Fibroblast of the aortic adventitia (primary cell): ENCODE measurements at regions not wholly inside any gene's neighbourhood (a gene's known extent, or its start where the extent isn't known, plus 50 kb on each side); places are given as distances from the start of the nearest gene placed in this dataset.

ENCODE experiments used
- DNase-seq: peaks from one replicate; pipeline ENCODE4 v3.0.0-alpha.2; 2010; ENCODE audit warnings: low read depth
- H3K4me3 ChIP-seq: 2 replicates; pipeline ENCODE4 v1.5.1; 2011; ENCODE audit warnings: low read depth, mild to moderate bottlenecking, control low read depth, low read length, moderate library complexity
- CTCF ChIP-seq: IDR thresholded peaks from 2 replicates; pipeline ENCODE4 v1.5.1; 2011; ENCODE audit warnings: mild to moderate bottlenecking, low read length, control low read depth, inconsistent platforms; ENCODE audit not compliant: insufficient read depth

DNA sequence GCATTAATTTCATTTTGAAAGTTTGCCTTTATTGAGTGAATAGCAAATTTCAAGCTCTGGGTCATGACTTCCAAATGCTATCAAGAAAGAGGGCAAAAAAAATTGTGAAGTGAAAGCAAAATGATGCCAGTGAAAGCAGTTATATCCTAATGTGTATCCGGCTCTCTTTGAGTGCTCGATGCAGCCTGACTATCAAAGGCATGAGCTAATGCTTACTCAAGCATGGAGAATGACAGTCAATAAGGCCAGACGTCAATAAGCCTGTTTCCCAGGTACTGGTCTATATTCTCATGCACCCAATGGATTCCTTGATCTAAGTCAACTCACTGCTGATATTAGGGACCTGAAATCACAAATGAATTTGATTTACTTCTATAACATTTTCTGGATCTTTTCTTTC lies 435.5 kb downstream of the CAAP1 start:
- TF ChIP-seq CTCF = no peak
- no peak for DNase-seq
- H3K4me3 ChIP-seq = no peak overlapping the region

DNA sequence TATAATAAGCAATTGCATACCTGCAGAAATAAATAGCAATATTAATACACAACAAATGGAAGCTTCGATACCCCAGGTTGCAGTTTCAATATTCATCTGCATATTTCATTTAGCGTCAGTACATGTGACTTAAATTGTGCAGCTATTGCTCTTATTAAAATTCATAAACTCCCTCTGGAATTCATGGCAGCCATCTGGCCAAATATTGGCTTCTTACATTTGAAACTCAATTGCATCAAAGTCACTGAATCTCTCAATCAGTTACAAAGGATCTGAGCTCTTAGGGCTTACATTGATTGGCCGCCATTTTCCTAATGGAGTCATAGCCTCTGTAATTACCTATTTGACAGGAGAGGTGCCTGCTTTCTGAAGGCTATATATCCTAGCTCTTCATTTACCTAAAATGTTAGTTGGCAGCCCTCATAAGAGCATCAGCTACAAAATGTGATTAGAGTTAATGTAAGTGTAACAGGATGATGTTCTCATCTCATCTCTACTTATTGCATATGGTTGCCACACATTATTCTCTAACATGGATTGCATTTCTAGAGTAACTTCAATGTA lies 453.5 kb downstream of the CAAP1 start:
- DNase-seq = no peak
- TF ChIP-seq CTCF = no peak

DNA sequence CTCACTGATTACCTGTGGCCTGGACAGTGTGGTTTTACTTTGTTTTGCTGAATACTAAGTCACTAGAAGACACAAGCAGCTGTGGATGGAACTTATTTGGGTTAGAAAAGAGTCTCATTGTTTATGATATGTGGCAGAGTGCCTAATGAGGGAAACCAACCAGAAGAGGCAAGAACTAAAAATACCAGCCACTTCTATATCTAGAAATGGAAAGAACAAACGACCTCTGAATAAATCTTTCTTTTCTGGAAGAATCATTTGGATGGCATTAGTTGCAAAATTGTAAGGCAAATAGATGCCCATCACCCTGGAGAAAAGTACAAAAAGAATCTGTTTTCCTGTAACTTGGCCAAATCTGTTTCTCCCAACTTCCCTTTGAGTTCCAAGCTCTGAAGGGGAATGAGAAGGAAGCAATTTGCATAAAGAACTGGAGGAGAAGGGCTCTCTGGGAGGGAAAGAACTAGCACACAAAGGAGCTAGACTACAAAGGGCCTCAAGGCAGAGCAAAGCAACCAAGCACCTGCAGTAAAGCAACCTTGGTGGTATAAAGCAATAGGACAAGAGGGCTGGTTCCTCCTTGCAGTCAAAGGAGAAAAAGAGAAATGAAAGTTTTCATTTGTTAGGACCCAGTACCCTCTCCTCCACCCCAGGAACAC lies 455.4 kb downstream of the CAAP1 start:
- no peak for TF ChIP-seq CTCF
- DNase-seq = no peak
- no peak overlapping the region for H3K4me3 ChIP-seq

More for the DNA sequence above, 453.5 kb downstream of the CAAP1 start:
- H3K4me3 ChIP-seq = no peak overlapping the region

- no peak overlapping the region for H3K4me3 ChIP-seq
- DNase-seq = no peak
- no peak for TF ChIP-seq CTCF
Measured at GRCh38 chr9:26426551-26427131, 466.0 kb downstream of the CAAP1 start.

DNA sequence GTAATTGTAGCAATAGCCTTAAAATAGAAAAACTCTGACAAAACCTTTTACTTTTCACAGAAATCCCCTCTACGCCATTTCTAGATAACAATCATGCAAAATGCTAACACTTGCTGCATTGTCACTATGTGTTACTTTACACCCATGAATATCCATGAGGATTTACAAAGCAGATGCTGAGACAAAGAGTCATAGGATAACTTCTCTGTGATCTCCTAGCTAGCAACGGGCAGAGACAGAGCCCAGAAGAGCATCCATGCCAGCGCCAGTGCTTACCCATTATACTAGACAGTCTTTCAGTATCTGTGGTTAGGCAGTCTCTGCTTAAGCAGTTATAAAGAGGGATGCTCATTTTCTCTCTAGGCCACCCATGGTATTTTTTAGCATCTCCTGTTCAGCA lies 474.1 kb downstream of the CAAP1 start:
- H3K4me3 ChIP-seq = no peak overlapping the region
- no peak for DNase-seq
- no peak for TF ChIP-seq CTCF

DNA sequence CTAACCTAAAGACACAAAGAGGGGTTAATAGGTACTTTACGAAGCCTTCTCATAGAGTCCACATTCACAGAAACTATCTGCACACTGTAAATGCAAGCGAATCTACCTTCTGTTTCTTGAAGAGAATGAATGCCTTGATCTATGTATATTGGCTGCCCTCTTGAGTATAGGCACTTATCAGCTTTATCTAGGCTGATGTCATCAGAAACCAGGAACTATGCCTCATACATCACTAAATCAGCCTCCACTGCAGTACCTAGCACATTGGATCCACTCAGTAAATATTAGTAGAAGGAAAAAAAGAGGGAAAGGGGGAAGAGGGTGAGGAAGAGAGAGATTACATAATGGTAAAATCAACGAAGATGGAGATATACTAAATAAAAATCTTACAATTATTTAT lies 477.1 kb downstream of the CAAP1 start:
- TF ChIP-seq CTCF = no peak
- no peak for DNase-seq
- H3K4me3 ChIP-seq = no peak overlapping the region
